Thyroid gland (tissue), 4 donors: ENCODE measurements at regions not wholly inside any gene's neighbourhood (a gene's known extent, or its start where the extent isn't known, plus 50 kb on each side); places are given as distances from the start of the nearest gene placed in this dataset.

Experiments used
- CTCF ChIP-seq, 6 experiments: fragments of 200-600 bp in 3 of 6; fragments of 450-650 bp in 3 of 6; sonication (generic) in 3 of 6; IDR thresholded peaks; one replicate each; pipeline ENCODE4 v1.5.1; 2016 to 2019; ENCODE audit warnings: antibody characterized with exemption in 6 of 6, mild to moderate bottlenecking in 2 of 6, inconsistent platforms in 1 of 6, moderate library complexity in 1 of 6
- POLR2A ChIP-seq, 2 donors: fragments of 450-650 bp; IDR thresholded peaks; one replicate each; pipeline ENCODE4 v1.6.1; 2017; ENCODE audit warnings: antibody characterized with exemption in 2 of 2, mild to moderate bottlenecking in 2 of 2, moderate library complexity in 1 of 2

- no peak for TF ChIP-seq POLR2A (IDR thresholded peaks at IDR 0.05)
- no peak for TF ChIP-seq CTCF (IDR thresholded peaks at IDR 0.05)
Observed at GRCh38 chr3:73141525-73141924, 80.1 kb downstream of the EBLN2 start.
